AG10803 (cell line): ENCODE measurements at regions not wholly inside any gene's neighbourhood (a gene's known extent, or its start where the extent isn't known, plus 50 kb on each side); places are given as distances from the start of the nearest gene placed in this dataset.
"Not testable (repeated sequence)": the region's sequence is repeated elsewhere in the genome, so short reads cannot be mapped to it uniquely, and the experiment has no call there.

Experiments
- DNase-seq: peaks from one replicate; pipeline ENCODE4 v3.0.0; 2010; ENCODE audit warnings: low read depth
- H3K4me3 ChIP-seq: 2 replicates; pipeline ENCODE4 v1.5.1; 2011; ENCODE audit warnings: mild to moderate bottlenecking, low read length, control low read depth

- not testable (repeated sequence) for H3K4me3 ChIP-seq, DNase-seq
Observed at GRCh38 chrY:16330032-16330758, 1549.8 kb downstream of the CDY2B start.

GRCh38 chrY:16329135-16329820 lies 1550.7 kb downstream of the CDY2B start:
- not testable (repeated sequence) for H3K4me3 ChIP-seq, DNase-seq
